Stomach (tissue), 4 donors: ENCODE measurements at regions not wholly inside any gene's neighbourhood (a gene's known extent, or its start where the extent isn't known, plus 50 kb on each side); places are given as distances from the start of the nearest gene placed in this dataset.

ENCODE experiments used
- CTCF ChIP-seq, 7 experiments: fragments of 450-650 bp in 4 of 7; fragments of 200-600 bp in 3 of 7; sonication (generic) in 3 of 7; IDR thresholded peaks; one replicate each; pipeline ENCODE4 v1.5.1; 2016 to 2019; ENCODE audit warnings: antibody characterized with exemption in 7 of 7, control low read depth in 2 of 7, mild to moderate bottlenecking in 1 of 7
- EP300 ChIP-seq: sonication (generic); formaldehyde crosslinking; IDR thresholded peaks from one replicate; pipeline ENCODE4 v1.6.1; 2017; ENCODE audit warnings: antibody characterized with exemption
- POLR2A ChIP-seq, 4 donors: fragments of 450-650 bp; IDR thresholded peaks; one replicate each; pipeline ENCODE4 v1.6.1; 2016; ENCODE audit warnings: antibody characterized with exemption in 4 of 4, control low read depth in 2 of 4, mild to moderate bottlenecking in 1 of 4, moderate library complexity in 1 of 4

GRCh38 chrY:14222014-14222413 is 166.0 kb downstream of the VCY1B start:
- no peak for TF ChIP-seq CTCF (IDR thresholded peaks at IDR 0.05)
- TF ChIP-seq EP300: no peak
- no peak for TF ChIP-seq POLR2A (IDR thresholded peaks at IDR 0.05)
